ENCODE measurements at regions not wholly inside any gene's neighbourhood (a gene's known extent, or its start where the extent isn't known, plus 50 kb on each side); places are given as distances from the start of the nearest gene placed in this dataset.

DNA sequence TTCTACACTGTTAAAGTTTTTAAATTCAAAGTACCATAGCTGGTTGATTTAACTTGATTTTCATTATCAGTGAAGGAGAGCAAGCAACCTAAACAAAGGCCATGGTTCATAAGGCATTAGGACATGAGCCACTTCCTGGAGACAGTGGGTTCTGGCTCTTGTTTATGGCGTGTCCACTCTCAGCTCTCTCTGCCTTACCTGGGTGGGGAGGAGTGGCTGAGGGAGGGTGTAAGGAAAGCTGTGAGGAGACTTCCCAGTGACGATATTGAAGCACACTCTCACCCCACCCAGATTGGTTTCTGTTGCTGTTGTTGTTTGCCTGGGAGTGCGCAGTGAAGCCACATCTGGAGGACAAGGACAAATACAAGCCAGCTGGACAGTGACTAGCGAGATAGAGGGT, 365.3 kb upstream of the FZD8 start:
- TF ChIP-seq, protein P1, sequence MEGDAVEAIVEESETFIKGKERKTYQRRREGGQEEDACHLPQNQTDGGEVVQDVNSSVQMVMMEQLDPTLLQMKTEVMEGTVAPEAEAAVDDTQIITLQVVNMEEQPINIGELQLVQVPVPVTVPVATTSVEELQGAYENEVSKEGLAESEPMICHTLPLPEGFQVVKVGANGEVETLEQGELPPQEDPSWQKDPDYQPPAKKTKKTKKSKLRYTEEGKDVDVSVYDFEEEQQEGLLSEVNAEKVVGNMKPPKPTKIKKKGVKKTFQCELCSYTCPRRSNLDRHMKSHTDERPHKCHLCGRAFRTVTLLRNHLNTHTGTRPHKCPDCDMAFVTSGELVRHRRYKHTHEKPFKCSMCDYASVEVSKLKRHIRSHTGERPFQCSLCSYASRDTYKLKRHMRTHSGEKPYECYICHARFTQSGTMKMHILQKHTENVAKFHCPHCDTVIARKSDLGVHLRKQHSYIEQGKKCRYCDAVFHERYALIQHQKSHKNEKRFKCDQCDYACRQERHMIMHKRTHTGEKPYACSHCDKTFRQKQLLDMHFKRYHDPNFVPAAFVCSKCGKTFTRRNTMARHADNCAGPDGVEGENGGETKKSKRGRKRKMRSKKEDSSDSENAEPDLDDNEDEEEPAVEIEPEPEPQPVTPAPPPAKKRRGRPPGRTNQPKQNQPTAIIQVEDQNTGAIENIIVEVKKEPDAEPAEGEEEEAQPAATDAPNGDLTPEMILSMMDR (IDR thresholded peaks at IDR 0.05 in 4 of 5, conservative IDR thresholded peaks at IDR 0.05 in 1 of 5) = no peak
- no peak for TF ChIP-seq POLR2A (IDR thresholded peaks at IDR 0.05)

Data from gastrocnemius medialis (tissue), 4 donors.